BE2C (cell line): ENCODE measurements at regions not wholly inside any gene's neighbourhood (a gene's known extent, or its start where the extent isn't known, plus 50 kb on each side); places are given as distances from the start of the nearest gene placed in this dataset.
"Not testable (repeated sequence)": the region's sequence is repeated elsewhere in the genome, so short reads cannot be mapped to it uniquely, and the experiment has no call there.

Experiments used
- DNase-seq: peaks from one replicate; pipeline ENCODE4 v3.0.0-alpha.2; 2020
- H3K27me3 ChIP-seq: fragments of 250-450 bp; sonication (Bioruptor Pico); 2 replicates; pipeline ENCODE4 v1.5.1; 2020; ENCODE audit warnings: mild to moderate bottlenecking
- H3K36me3 ChIP-seq: fragments of 250-450 bp; sonication (Bioruptor Pico); 2 replicates; pipeline ENCODE4 v1.5.1; 2020; ENCODE audit warnings: mild to moderate bottlenecking
- H3K4me1 ChIP-seq: fragments of 250-450 bp; sonication (Bioruptor Pico); 2 replicates; pipeline ENCODE4 v1.5.1; 2020
- H3K4me3 ChIP-seq: 2 replicates; pipeline ENCODE4 v1.5.1; 2011; ENCODE audit warnings: low read depth, low read length
- H3K9me3 ChIP-seq: fragments of 250-450 bp; sonication (Bioruptor Pico); 2 replicates; pipeline ENCODE4 v1.5.1; 2020
- TF ChIP-seq, protein P1 (sequence below): IDR thresholded peaks from 2 replicates; pipeline ENCODE4 v1.5.1; 2012; ENCODE audit warnings: mild to moderate bottlenecking, low read depth, low read length

DNA sequence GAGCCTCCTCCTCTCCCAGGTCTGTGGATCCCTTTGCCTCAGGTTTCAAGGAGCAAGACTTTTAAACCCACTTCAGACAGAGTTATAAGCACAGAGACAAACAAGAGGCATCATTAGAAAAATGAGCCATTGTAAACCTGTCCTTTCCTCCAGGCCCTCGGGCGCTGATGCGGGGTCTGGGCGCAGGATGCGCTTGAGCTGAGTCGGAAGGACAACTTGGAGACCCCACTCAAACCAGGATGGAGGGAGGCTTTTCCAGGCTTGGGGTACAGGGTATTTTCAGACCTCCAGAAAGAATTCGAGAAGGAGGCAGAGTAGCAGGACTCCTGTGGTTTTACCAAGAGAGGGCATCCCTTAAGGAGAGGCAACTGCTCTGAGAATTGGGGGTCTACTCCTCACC, 155.6 kb downstream of the NUFIP1 start:
- Histone ChIP-seq H3K36me3 (no peaks in the 10 kb centered on the region), H3K4me1 (no peaks in the 10 kb centered on the region), H3K9me3 (no peaks in the 10 kb centered on the region), H3K4me3 (no peak overlapping the region), H3K27me3 (no peaks in the 10 kb centered on the region)
- DNase-seq = no peak
- TF ChIP-seq, protein P1, sequence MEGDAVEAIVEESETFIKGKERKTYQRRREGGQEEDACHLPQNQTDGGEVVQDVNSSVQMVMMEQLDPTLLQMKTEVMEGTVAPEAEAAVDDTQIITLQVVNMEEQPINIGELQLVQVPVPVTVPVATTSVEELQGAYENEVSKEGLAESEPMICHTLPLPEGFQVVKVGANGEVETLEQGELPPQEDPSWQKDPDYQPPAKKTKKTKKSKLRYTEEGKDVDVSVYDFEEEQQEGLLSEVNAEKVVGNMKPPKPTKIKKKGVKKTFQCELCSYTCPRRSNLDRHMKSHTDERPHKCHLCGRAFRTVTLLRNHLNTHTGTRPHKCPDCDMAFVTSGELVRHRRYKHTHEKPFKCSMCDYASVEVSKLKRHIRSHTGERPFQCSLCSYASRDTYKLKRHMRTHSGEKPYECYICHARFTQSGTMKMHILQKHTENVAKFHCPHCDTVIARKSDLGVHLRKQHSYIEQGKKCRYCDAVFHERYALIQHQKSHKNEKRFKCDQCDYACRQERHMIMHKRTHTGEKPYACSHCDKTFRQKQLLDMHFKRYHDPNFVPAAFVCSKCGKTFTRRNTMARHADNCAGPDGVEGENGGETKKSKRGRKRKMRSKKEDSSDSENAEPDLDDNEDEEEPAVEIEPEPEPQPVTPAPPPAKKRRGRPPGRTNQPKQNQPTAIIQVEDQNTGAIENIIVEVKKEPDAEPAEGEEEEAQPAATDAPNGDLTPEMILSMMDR = no peak

DNA sequence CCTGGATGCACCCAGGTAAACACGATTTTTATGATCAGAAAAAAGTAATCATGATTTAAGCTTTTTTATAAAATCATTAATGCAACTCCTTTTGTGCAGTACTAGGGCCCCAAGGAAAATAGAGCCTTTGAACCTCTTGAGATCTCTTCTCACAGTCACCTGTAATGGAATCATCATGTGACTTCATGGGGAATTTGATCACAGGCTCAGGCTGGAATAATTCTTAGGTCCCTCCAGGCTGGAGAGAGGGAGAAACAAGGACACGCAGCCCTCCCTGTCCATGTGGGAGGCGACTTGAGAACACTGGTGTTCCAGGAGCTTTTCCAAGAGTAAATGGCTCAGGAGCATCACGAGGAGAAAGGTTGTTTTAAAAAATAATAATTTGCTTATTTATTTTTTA, 156.1 kb downstream of the NUFIP1 start:
- no peaks in the 10 kb centered on the region for H3K4me1 ChIP-seq
- no peaks in the 10 kb centered on the region for H3K9me3 ChIP-seq
- DNase-seq = no peak
- no peak overlapping the region for H3K4me3 ChIP-seq
- TF ChIP-seq, protein P1 = no peak
- no peaks in the 10 kb centered on the region for H3K36me3 ChIP-seq
- H3K27me3 ChIP-seq = no peaks in the 10 kb centered on the region

DNA sequence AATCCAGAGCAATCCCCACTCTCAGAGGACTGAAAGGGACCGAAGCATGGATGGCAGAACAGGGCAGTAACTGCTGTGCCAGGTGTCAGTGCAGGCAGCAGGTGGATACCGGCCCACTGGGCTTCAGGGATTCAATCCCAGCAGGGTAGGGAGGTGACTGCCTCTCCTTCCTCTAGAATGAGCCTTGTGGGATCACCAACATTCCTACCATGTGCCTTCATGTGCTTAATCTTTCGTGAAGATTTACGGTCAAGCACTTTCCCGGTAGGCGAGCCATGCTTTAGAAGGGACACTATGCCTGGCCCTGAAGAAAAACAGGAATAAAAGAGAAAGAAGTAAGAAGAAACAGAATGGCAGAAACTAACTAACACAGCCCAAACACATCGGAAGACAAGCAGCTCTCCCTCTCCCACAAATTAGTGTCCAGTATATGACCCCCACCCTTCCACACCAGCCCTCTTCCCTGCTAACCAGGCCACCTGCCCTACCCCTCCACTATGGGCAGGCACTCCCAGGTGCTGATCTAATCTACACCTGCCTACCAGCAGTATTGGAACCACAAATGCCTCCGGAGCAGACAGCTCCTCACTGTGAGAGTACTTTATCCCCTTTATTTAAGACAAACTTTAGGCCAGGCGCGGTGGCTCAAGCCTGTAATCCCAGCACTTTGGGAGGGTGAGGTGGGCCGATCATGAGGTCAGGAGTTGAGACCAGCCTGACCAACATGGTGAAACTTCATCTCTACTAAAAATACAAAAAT, 162.5 kb downstream of the NUFIP1 start:
- H3K4me3 ChIP-seq = no peak overlapping the region
- DNase-seq = no peak
- no peaks in the 10 kb centered on the region for H3K27me3 ChIP-seq
- H3K36me3 ChIP-seq = no peaks in the 10 kb centered on the region
- H3K4me1 ChIP-seq = no peaks in the 10 kb centered on the region
- TF ChIP-seq, protein P1 = no peak
- no peaks in the 10 kb centered on the region for H3K9me3 ChIP-seq

DNA sequence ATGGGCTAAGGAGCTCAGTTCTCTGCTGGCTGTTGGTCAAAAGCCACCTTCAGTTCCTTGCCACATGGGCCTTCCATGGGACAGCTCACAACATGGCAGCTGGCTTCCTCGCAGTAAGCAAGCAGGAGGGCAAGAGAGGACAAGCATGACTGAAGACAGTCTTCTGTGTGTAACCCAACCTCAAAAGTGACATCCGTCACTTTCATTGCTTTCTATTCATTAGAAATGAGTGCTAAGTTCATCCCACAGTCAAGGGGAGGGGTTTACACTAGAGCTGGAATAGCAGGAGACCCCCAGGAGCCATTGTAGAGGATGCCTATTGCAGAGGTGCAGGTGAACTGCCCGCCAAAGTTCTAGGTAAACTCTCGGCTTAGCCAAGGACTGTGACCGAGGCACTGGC, 163.3 kb downstream of the NUFIP1 start:
- DNase-seq = no peak
- TF ChIP-seq, protein P1 = no peak
- no peak overlapping the region for H3K4me3 ChIP-seq
- no peaks in the 10 kb centered on the region for H3K9me3 ChIP-seq
- H3K4me1 ChIP-seq = no peaks in the 10 kb centered on the region
- H3K36me3 ChIP-seq = no peaks in the 10 kb centered on the region
- H3K27me3 ChIP-seq = no peaks in the 10 kb centered on the region

DNA sequence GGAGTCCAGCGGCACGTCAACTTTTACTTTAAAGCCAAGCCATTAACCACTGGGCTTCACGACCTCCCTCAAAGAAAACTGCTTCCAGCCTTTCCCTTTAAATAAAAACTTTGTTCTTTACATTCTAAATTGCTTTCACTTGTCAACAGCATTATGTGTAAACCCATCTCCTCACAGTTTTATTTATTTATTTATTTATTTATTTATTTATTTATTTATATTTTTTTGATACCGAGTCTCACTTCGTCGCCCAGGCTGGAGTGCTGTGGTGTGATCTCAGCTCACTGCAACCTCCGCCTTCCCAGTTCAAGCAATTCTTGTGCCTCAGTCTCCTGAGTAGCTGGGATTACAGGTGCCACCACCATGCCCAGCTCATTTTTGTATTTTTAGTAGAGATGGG, 165.7 kb downstream of the NUFIP1 start:
- H3K27me3 ChIP-seq, H3K36me3 ChIP-seq, H3K9me3 ChIP-seq, H3K4me3 ChIP-seq, DNase-seq, H3K4me1 ChIP-seq: not testable (repeated sequence)

DNA sequence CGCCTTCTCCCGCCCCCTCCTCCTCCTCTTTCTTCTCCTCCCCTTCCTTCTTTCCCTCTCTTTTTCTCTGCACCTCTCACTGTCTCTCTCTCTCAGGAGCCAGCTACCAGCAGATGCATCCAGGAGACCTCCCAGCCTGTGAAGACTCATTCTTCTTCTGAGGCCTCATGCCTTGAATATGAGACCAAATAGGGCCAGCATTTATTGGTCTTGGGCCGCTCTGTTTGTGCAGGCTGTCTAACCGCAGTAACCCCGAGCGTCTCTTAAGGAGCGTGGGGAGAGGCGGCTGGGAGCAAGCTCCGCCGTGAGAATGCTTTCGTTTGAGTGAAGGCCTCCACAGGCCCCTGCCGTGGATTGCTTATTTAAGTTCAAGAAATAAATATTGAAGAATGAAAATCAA, 167.0 kb downstream of the NUFIP1 start:
- no peak overlapping the region for H3K4me3 ChIP-seq
- H3K36me3 ChIP-seq = no peaks in the 10 kb centered on the region
- H3K9me3 ChIP-seq = no peaks in the 10 kb centered on the region
- TF ChIP-seq, protein P1 = no peak
- H3K27me3 ChIP-seq = no peaks in the 10 kb centered on the region
- no peak for DNase-seq
- no peaks in the 10 kb centered on the region for H3K4me1 ChIP-seq
